ENCODE measurements at regions not wholly inside any gene's neighbourhood (a gene's known extent, or its start where the extent isn't known, plus 50 kb on each side); places are given as distances from the start of the nearest gene placed in this dataset.

- Histone ChIP-seq H3K27ac (ENCODE audit: low read length) (no peak overlapping the region), H3K4me1 (ENCODE audit: control insufficient read depth, insufficient read depth, low read length) (no peaks in the 10 kb centered on the region), H3K4me3 (ENCODE audit: low read length) (no peak overlapping the region), H3K27me3 (ENCODE audit: control insufficient read depth, insufficient read depth, low read length) (no peaks in the 10 kb centered on the region), H3K9me3 (ENCODE audit: control insufficient read depth, insufficient read depth, low read length) (no peaks in the 10 kb centered on the region), H3K36me3 (ENCODE audit: control insufficient read depth, insufficient read depth, low read length) (no peaks in the 10 kb centered on the region)
- WGBS (ENCODE audit: insufficient coverage, insufficient read length) = no CpG with 5 or more reads among the region's 1 CpG
- no peak for DNase-seq (ENCODE audit: low read depth, low spot score)
Observed at GRCh38 chr1:193569096-193569982, 382.9 kb upstream of the B3GALT2 start.

GRCh38 chr1:193568512-193568911 is 382.1 kb upstream of the B3GALT2 start:
- no peak overlapping the region for H3K27ac ChIP-seq (ENCODE audit: low read length)
- no peaks in the 10 kb centered on the region for H3K4me1 ChIP-seq (ENCODE audit: control insufficient read depth, insufficient read depth, low read length)
- no peaks in the 10 kb centered on the region for H3K27me3 ChIP-seq (ENCODE audit: control insufficient read depth, insufficient read depth, low read length)
- no CpG with 5 or more reads among the region's 1 CpG for WGBS (ENCODE audit: insufficient coverage, insufficient read length)
- no peaks in the 10 kb centered on the region for H3K36me3 ChIP-seq (ENCODE audit: control insufficient read depth, insufficient read depth, low read length)
- H3K4me3 ChIP-seq (ENCODE audit: low read length) = no peak overlapping the region
- H3K9me3 ChIP-seq (ENCODE audit: control insufficient read depth, insufficient read depth, low read length) = no peaks in the 10 kb centered on the region
- DNase-seq (ENCODE audit: low read depth, low spot score) = no peak

- DNase-seq (ENCODE audit: low read depth, low spot score) = no peak
- H3K27ac ChIP-seq (ENCODE audit: low read length) = no peak overlapping the region
- WGBS (ENCODE audit: insufficient coverage, insufficient read length) = no CpG with 5 or more reads among the region's 3 CpGs
- no peak overlapping the region for H3K4me3 ChIP-seq (ENCODE audit: low read length)
- H3K4me1 ChIP-seq (ENCODE audit: control insufficient read depth, insufficient read depth, low read length) = no peaks in the 10 kb centered on the region
- no peaks in the 10 kb centered on the region for H3K27me3 ChIP-seq (ENCODE audit: control insufficient read depth, insufficient read depth, low read length)
- H3K9me3 ChIP-seq (ENCODE audit: control insufficient read depth, insufficient read depth, low read length) = no peaks in the 10 kb centered on the region
- no peaks in the 10 kb centered on the region for H3K36me3 ChIP-seq (ENCODE audit: control insufficient read depth, insufficient read depth, low read length)
Observed at GRCh38 chr1:193567937-193568336, 381.5 kb upstream of the B3GALT2 start.

GRCh38 chr1:193566735-193567134 is 380.3 kb upstream of the B3GALT2 start:
- H3K9me3 ChIP-seq (ENCODE audit: control insufficient read depth, insufficient read depth, low read length) = no peaks in the 10 kb centered on the region
- DNase-seq (ENCODE audit: low read depth, low spot score) = no peak
- no peak overlapping the region for H3K27ac ChIP-seq (ENCODE audit: low read length)
- no peak overlapping the region for H3K4me3 ChIP-seq (ENCODE audit: low read length)
- peaks cover 2% of the 10 kb centered on the region; the same call in 1 of the 2 replicates for H3K4me1 ChIP-seq (ENCODE audit: control insufficient read depth, insufficient read depth, low read length)
- WGBS (ENCODE audit: insufficient coverage, insufficient read length) = no CpG with 5 or more reads among the region's 4 CpGs
- no peaks in the 10 kb centered on the region for H3K36me3 ChIP-seq (ENCODE audit: control insufficient read depth, insufficient read depth, low read length)
- H3K27me3 ChIP-seq (ENCODE audit: control insufficient read depth, insufficient read depth, low read length) = no peaks in the 10 kb centered on the region

- WGBS (ENCODE audit: insufficient coverage, insufficient read length) = no CpG with 5 or more reads among the region's 2 CpGs
- no peaks in the 10 kb centered on the region for H3K27me3 ChIP-seq (ENCODE audit: control insufficient read depth, insufficient read depth, low read length)
- no peak for DNase-seq (ENCODE audit: low read depth, low spot score)
- H3K27ac ChIP-seq (ENCODE audit: low read length) = no peak overlapping the region
- H3K4me3 ChIP-seq (ENCODE audit: low read length) = no peak overlapping the region
- peaks cover 2% of the 10 kb centered on the region; the same call in 1 of the 2 replicates for H3K4me1 ChIP-seq (ENCODE audit: control insufficient read depth, insufficient read depth, low read length)
- no peaks in the 10 kb centered on the region for H3K9me3 ChIP-seq (ENCODE audit: control insufficient read depth, insufficient read depth, low read length)
- H3K36me3 ChIP-seq (ENCODE audit: control insufficient read depth, insufficient read depth, low read length) = no peaks in the 10 kb centered on the region
Observed at GRCh38 chr1:193565971-193566577, 379.7 kb upstream of the B3GALT2 start.

- WGBS (ENCODE audit: insufficient coverage, insufficient read length) = no CpG with 5 or more reads among the region's 2 CpGs
Observed at GRCh38 chr1:193562121-193562520, 375.7 kb upstream of the B3GALT2 start.

GRCh38 chr1:193558491-193559028 is 372.1 kb upstream of the B3GALT2 start:
- WGBS (ENCODE audit: insufficient coverage, insufficient read length) = no CpG with 5 or more reads among the region's 4 CpGs
- Histone ChIP-seq H3K27me3 (ENCODE audit: control insufficient read depth, insufficient read depth, low read length) (no peaks in the 10 kb centered on the region), H3K27ac (ENCODE audit: low read length) (no peak overlapping the region), H3K9me3 (ENCODE audit: control insufficient read depth, insufficient read depth, low read length) (no peaks in the 10 kb centered on the region), H3K36me3 (ENCODE audit: control insufficient read depth, insufficient read depth, low read length) (no peaks in the 10 kb centered on the region), H3K4me3 (ENCODE audit: low read length) (no peak overlapping the region), H3K4me1 (ENCODE audit: control insufficient read depth, insufficient read depth, low read length) (peaks cover 2% of the 10 kb centered on the region; the same call in 1 of the 2 replicates)
- DNase-seq (ENCODE audit: low read depth, low spot score) = no peak

More at GRCh38 chr1:193562121-193562520, 375.7 kb upstream of the B3GALT2 start:
- H3K9me3 ChIP-seq (ENCODE audit: control insufficient read depth, insufficient read depth, low read length) = no peaks in the 10 kb centered on the region
- no peaks in the 10 kb centered on the region for H3K36me3 ChIP-seq (ENCODE audit: control insufficient read depth, insufficient read depth, low read length)
- no peaks in the 10 kb centered on the region for H3K27me3 ChIP-seq (ENCODE audit: control insufficient read depth, insufficient read depth, low read length)
- H3K4me3 ChIP-seq (ENCODE audit: low read length) = no peak overlapping the region
- H3K27ac ChIP-seq (ENCODE audit: low read length) = no peak overlapping the region
- no peak for DNase-seq (ENCODE audit: low read depth, low spot score)
- H3K4me1 ChIP-seq (ENCODE audit: control insufficient read depth, insufficient read depth, low read length) = peaks cover 2% of the 10 kb centered on the region; the same call in 1 of the 2 replicates

- no peak for DNase-seq (ENCODE audit: low read depth, low spot score)
- Histone ChIP-seq H3K9me3 (ENCODE audit: control insufficient read depth, insufficient read depth, low read length) (no peaks in the 10 kb centered on the region), H3K4me3 (ENCODE audit: low read length) (no peak overlapping the region), H3K27me3 (ENCODE audit: control insufficient read depth, insufficient read depth, low read length) (no peaks in the 10 kb centered on the region), H3K36me3 (ENCODE audit: control insufficient read depth, insufficient read depth, low read length) (no peaks in the 10 kb centered on the region), H3K27ac (ENCODE audit: low read length) (no peak overlapping the region), H3K4me1 (ENCODE audit: control insufficient read depth, insufficient read depth, low read length) (no peaks in the 10 kb centered on the region)
- no CpG with 5 or more reads among the region's 4 CpGs for WGBS (ENCODE audit: insufficient coverage, insufficient read length)
Observed at GRCh38 chr1:193555662-193556441, 369.4 kb upstream of the B3GALT2 start.

GRCh38 chr1:193553564-193553963 is 367.2 kb upstream of the B3GALT2 start:
- H3K4me3 ChIP-seq (ENCODE audit: low read length) = no peak overlapping the region
- WGBS (ENCODE audit: insufficient coverage, insufficient read length) = no CpG with 5 or more reads among the region's 2 CpGs
- H3K4me1 ChIP-seq (ENCODE audit: control insufficient read depth, insufficient read depth, low read length) = no peaks in the 10 kb centered on the region
- H3K27ac ChIP-seq (ENCODE audit: low read length) = no peak overlapping the region
- H3K27me3 ChIP-seq (ENCODE audit: control insufficient read depth, insufficient read depth, low read length) = no peaks in the 10 kb centered on the region
- no peaks in the 10 kb centered on the region for H3K9me3 ChIP-seq (ENCODE audit: control insufficient read depth, insufficient read depth, low read length)
- H3K36me3 ChIP-seq (ENCODE audit: control insufficient read depth, insufficient read depth, low read length) = no peaks in the 10 kb centered on the region
- no peak for DNase-seq (ENCODE audit: low read depth, low spot score)

GRCh38 chr1:193552274-193552673 is 365.9 kb upstream of the B3GALT2 start:
- DNase-seq (ENCODE audit: low read depth, low spot score) = no peak

More at GRCh38 chr1:193552274-193552673, 365.9 kb upstream of the B3GALT2 start:
- no peaks in the 10 kb centered on the region for H3K9me3 ChIP-seq (ENCODE audit: control insufficient read depth, insufficient read depth, low read length)
- no peak overlapping the region for H3K27ac ChIP-seq (ENCODE audit: low read length)
- no peaks in the 10 kb centered on the region for H3K27me3 ChIP-seq (ENCODE audit: control insufficient read depth, insufficient read depth, low read length)
- WGBS (ENCODE audit: insufficient coverage, insufficient read length) = no CpG with 5 or more reads among the region's 4 CpGs
- H3K36me3 ChIP-seq (ENCODE audit: control insufficient read depth, insufficient read depth, low read length) = no peaks in the 10 kb centered on the region
- H3K4me3 ChIP-seq (ENCODE audit: low read length) = no peak overlapping the region
- H3K4me1 ChIP-seq (ENCODE audit: control insufficient read depth, insufficient read depth, low read length) = no peaks in the 10 kb centered on the region

Measured in iPS DF 6.9 (cell line).